IPS-20b (cell line): ENCODE measurements at regions not wholly inside any gene's neighbourhood (a gene's known extent, or its start where the extent isn't known, plus 50 kb on each side); places are given as distances from the start of the nearest gene placed in this dataset.
"Not testable (repeated sequence)": the region's sequence is repeated elsewhere in the genome, so short reads cannot be mapped to it uniquely, and the experiment has no call there.

Experiments
- H3K27ac ChIP-seq: one replicate; pipeline ENCODE4 v1.5.1; 2013; ENCODE audit warnings: low read length
- H3K27me3 ChIP-seq: 2 replicates; pipeline ENCODE4 v1.6.1; 2013; ENCODE audit warnings: mild to moderate bottlenecking, low read length, inconsistent platforms; ENCODE audit not compliant: insufficient read depth
- H3K36me3 ChIP-seq: 2 replicates; pipeline ENCODE4 v1.6.1; 2013; ENCODE audit warnings: low read depth, mild to moderate bottlenecking, inconsistent platforms, low read length, moderate library complexity; ENCODE audit not compliant: insufficient read depth
- H3K4me1 ChIP-seq: 2 replicates; pipeline ENCODE4 v1.6.1; 2013; ENCODE audit warnings: mild to moderate bottlenecking, control low read depth, inconsistent platforms, low read length, moderate library complexity; ENCODE audit not compliant: insufficient read depth
- H3K4me3 ChIP-seq: 2 replicates; pipeline ENCODE4 v1.5.1; 2013; ENCODE audit warnings: mild to moderate bottlenecking, low read length, inconsistent platforms
- H3K9ac ChIP-seq: 2 replicates; pipeline ENCODE4 v1.6.1; 2013; ENCODE audit warnings: low read depth, mild to moderate bottlenecking, inconsistent platforms, low read length, moderate library complexity
- H3K9me3 ChIP-seq: 2 replicates; pipeline ENCODE4 v1.6.1; 2013; ENCODE audit warnings: mild to moderate bottlenecking, low read depth, low read length, inconsistent platforms; ENCODE audit not compliant: insufficient read depth

DNA sequence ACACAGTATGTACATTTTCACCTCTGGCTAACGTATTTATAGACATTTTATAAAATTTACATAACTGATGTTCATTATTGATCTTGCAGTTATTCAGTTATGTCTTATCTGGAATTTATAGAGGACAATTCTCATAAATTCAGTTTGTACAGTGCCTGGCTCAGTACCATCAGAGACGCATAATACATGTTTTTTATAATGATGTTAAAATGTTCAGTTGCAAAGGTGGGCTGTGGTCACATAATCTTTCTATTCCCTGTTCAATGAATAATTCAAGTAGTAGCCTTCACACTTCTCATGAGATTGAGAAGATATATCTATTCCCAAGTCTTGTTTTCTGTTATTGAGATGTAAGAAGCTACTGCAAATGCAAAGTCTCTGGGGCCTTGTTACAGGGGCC, 393.1 kb upstream of the ARRDC3 start:
- Histone ChIP-seq H3K27me3 (no peaks in the 10 kb centered on the region), H3K36me3 (no peaks in the 10 kb centered on the region), H3K27ac (no peak overlapping the region), H3K9me3 (no peaks in the 10 kb centered on the region), H3K4me3 (no peak overlapping the region), H3K9ac (no peak overlapping the region), H3K4me1 (peaks cover 3% of the 10 kb centered on the region)

- H3K9ac ChIP-seq: no peak overlapping the region
- peaks cover 9% of the 10 kb centered on the region; the same call in 1 of the 2 replicates for H3K4me1 ChIP-seq
- no peaks in the 10 kb centered on the region for H3K36me3 ChIP-seq
- H3K4me3 ChIP-seq: no peak overlapping the region
- no peaks in the 10 kb centered on the region for H3K9me3 ChIP-seq
- H3K27me3 ChIP-seq: no peaks in the 10 kb centered on the region
- no peak overlapping the region for H3K27ac ChIP-seq
These were observed 387.3 kb upstream of the ARRDC3 start for GRCh38 chr5:91770400-91770799.

- H3K36me3 ChIP-seq, H3K4me3 ChIP-seq, H3K4me1 ChIP-seq, H3K27me3 ChIP-seq, H3K27ac ChIP-seq, H3K9me3 ChIP-seq, H3K9ac ChIP-seq: not testable (repeated sequence)
These were observed 374.3 kb upstream of the ARRDC3 start for GRCh38 chr5:91757383-91757782.

DNA sequence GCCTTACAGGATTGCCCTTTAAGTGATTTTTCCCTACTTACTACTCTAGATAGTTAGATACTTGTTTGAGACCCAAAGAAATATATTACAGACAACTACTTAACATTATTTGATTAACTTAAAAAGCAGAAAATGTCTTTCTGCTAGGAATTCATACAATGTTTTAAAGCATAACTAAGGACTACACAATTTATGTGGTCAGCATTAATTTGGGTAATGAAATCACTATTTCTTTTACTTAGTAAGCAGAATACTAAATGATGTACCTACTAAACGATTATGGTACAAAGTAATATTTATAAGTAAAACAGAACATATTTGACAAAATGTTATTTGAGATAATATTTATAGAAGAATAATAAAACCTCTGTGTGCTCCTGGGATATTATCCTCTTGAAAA, 371.9 kb upstream of the ARRDC3 start:
- no peaks in the 10 kb centered on the region for H3K36me3 ChIP-seq
- H3K9me3 ChIP-seq: no peaks in the 10 kb centered on the region; the same call in 1 of the 2 replicates
- H3K9ac ChIP-seq: no peak overlapping the region
- no peaks in the 10 kb centered on the region for H3K27me3 ChIP-seq
- H3K27ac ChIP-seq: no peak overlapping the region
- H3K4me3 ChIP-seq: no peak overlapping the region
- no peaks in the 10 kb centered on the region for H3K4me1 ChIP-seq

DNA sequence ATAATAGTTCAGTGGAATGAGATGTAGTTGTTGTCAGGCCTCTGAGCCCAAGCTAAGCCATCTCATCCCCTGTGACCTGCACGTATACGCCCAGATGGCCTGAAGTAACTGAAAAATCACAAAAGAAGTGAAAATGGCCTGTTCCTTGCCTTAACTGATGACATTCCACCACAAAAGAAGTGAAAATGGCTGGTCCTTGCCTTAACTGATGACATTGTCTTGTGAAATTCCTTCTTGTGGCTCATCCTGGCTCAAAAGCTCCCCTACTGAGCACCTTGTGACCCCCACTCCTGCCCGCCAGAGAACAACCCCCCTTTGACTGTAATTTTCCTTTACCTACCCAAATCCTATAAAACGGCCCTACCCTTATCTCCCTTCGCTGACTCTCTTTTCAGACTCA, 361.4 kb upstream of the ARRDC3 start:
- not testable (repeated sequence) for H3K9me3 ChIP-seq, H3K36me3 ChIP-seq, H3K27ac ChIP-seq, H3K27me3 ChIP-seq, H3K4me3 ChIP-seq
- Histone ChIP-seq H3K4me1 (peaks cover 17% of the 10 kb centered on the region), H3K9ac (0 out of 2 replicates have a peak overlapping the region, but pooled peaks have one; percentile 46)

GRCh38 chr5:91742550-91742949, 359.4 kb upstream of the ARRDC3 start:
- H3K27me3 ChIP-seq: no peaks in the 10 kb centered on the region
- no peaks in the 10 kb centered on the region for H3K9me3 ChIP-seq
- H3K36me3 ChIP-seq: no peaks in the 10 kb centered on the region
- no peak overlapping the region for H3K4me3 ChIP-seq
- H3K4me1 ChIP-seq: peaks cover 17% of the 10 kb centered on the region
- H3K27ac ChIP-seq: no peak overlapping the region
- no peak overlapping the region for H3K9ac ChIP-seq

DNA sequence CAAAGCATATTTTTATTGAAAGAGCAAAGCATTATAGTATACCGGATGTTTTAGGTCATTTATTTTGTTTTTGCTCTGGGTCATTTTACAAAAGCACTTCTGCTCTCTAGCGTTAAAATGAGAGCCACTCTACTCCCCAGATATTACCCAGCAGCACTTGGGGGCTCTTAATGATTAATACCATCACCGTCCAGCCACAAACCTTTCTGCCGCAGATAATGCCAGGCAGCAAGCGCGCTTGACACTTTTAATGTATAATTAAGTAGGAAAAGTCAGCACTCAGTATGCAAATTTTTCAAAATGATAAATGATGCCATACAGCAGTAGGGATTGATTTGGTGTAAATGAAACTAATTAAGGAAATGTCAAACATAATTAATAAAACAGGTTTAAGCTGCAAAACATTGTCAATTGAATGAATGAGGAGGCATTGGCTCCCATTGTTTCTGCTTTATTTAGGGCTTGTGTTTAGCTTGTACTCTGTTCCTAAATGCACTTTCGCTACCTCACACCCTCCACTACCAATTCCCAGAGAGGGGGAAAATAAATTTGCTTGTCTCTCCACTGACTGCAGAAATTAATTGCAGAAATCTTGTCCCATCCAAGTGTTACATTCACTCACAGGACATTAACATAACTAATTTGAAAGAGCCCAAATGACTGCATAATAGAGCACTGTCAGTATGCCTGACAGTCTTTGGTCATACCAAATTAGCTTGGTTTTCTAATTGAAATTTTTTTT, 358.8 kb upstream of the ARRDC3 start:
- Histone ChIP-seq H3K4me3 (no peak overlapping the region), H3K9me3 (no peaks in the 10 kb centered on the region), H3K27ac (no peak overlapping the region), H3K9ac (no peak overlapping the region), H3K36me3 (no peaks in the 10 kb centered on the region), H3K27me3 (no peaks in the 10 kb centered on the region), H3K4me1 (peaks cover 17% of the 10 kb centered on the region)

DNA sequence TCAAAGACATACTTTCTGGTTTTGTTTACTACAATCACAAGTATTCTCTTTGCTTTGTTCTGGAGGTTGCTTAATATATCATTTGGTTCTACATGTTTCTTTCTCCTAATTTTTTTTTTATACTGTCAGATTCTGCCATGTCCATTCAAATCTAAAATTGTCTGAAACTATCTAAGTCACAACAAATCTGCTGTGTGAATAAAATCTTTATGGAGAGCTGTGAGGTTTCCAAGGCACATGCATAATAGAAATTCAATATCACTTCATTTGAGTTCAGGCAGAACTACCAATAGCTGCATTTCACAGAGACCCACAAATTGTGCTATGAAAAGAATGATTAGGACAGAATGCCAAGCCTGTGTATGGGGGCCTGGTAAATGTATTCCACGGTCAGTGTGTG, 346.9 kb upstream of the ARRDC3 start:
- Histone ChIP-seq H3K9me3 (no peaks in the 10 kb centered on the region), H3K4me1 (peaks cover 10% of the 10 kb centered on the region; the same call in 1 of the 2 replicates), H3K27me3 (no peaks in the 10 kb centered on the region), H3K4me3 (no peak overlapping the region), H3K36me3 (no peaks in the 10 kb centered on the region), H3K9ac (no peak overlapping the region), H3K27ac (no peak overlapping the region)

DNA sequence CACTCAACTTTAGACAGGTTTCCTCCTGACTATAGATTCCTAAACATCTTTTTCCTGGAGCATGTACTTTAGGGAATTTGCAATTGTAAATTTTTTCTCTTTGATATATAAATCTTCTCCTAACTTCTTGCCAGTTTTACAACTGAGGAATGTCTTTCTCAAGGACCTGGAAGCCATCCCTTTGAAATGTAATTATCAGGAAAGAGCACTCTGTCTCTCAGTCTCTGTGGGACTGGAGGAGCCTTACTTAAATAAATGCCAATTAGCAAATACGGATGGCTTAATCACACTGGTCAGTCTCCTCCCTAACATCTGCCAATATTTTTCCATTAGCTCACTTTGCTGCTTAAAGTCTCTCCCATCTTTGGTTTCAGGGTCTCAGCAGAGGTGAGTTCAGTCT, 344.3 kb upstream of the ARRDC3 start:
- Histone ChIP-seq H3K9ac (no peak overlapping the region), H3K4me3 (peak overlapping the region; percentile 10), H3K9me3 (no peaks in the 10 kb centered on the region), H3K27me3 (no peaks in the 10 kb centered on the region), H3K36me3 (no peaks in the 10 kb centered on the region), H3K4me1 (peaks cover 12% of the 10 kb centered on the region; the same call in 1 of the 2 replicates), H3K27ac (no peak overlapping the region)

DNA sequence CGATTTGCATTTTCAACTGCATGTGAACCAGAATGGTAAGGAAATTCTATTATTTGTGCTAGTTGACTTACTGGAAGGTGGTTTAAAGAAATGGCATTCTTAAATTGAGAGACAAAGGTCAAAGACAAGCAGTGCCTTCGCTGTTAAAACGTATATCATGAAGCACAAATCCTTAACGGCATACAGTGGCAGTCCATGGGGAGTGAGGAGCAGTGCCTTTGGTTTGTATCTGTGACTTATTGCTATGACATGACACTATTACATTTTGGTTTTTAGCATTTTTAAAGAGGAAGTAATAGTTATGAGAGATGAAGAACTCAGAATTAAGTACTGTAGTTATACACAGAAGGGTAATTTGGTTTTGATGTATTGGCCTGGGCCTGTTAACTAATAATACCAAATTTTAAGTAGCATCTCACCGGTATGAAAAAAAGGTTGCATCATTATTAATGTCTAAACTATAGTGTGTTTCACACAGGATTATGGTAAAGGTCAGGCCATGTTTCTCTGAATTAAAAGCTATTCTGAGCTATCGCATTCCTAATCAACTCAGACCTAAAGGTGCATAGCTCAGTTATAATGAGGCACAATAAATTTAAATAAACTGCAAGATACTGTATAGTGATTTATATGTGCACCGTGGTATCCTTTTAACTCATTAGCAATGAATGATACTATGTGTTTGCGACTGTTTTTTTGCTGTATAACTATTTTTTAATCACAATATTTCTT, 339.8 kb upstream of the ARRDC3 start:
- Histone ChIP-seq H3K4me1 (peaks cover 12% of the 10 kb centered on the region; the same call in 1 of the 2 replicates), H3K27me3 (no peaks in the 10 kb centered on the region)

GRCh38 chr5:91712718-91713117, 329.6 kb upstream of the ARRDC3 start:
- no peaks in the 10 kb centered on the region for H3K27me3 ChIP-seq
- H3K9ac ChIP-seq: no peak overlapping the region
- H3K4me3 ChIP-seq: no peak overlapping the region
- H3K4me1 ChIP-seq: no peaks in the 10 kb centered on the region
- H3K9me3 ChIP-seq: no peaks in the 10 kb centered on the region
- no peak overlapping the region for H3K27ac ChIP-seq
- no peaks in the 10 kb centered on the region for H3K36me3 ChIP-seq

More for the DNA sequence above, 339.8 kb upstream of the ARRDC3 start:
- no peaks in the 10 kb centered on the region for H3K9me3 ChIP-seq
- H3K9ac ChIP-seq: no peak overlapping the region
- H3K36me3 ChIP-seq: no peaks in the 10 kb centered on the region
- no peak overlapping the region for H3K4me3 ChIP-seq
- no peak overlapping the region for H3K27ac ChIP-seq

DNA sequence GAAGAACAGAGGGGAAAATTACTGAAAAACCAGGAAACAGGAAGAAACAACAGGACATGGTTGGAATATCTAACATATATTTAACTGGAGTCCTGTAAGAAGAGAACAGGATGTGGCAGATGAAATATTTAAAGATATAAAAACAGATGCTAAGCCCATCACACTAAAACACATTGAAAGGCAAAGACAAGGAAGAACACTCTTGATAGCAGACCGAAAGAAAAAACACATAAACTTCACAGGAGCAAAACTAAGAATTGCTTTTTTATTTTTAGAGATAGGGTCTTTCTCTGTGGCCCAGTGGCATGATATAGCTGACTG, 324.4 kb upstream of the ARRDC3 start:
- H3K27me3 ChIP-seq: no peaks in the 10 kb centered on the region
- H3K4me3 ChIP-seq: no peak overlapping the region
- no peak overlapping the region for H3K27ac ChIP-seq
- no peaks in the 10 kb centered on the region for H3K36me3 ChIP-seq
- H3K4me1 ChIP-seq: no peaks in the 10 kb centered on the region
- H3K9me3 ChIP-seq: no peaks in the 10 kb centered on the region
- no peak overlapping the region for H3K9ac ChIP-seq
